SK-N-MC (cell line): ENCODE measurements at regions not wholly inside any gene's neighbourhood (a gene's known extent, or its start where the extent isn't known, plus 50 kb on each side); places are given as distances from the start of the nearest gene placed in this dataset.

Experiments
- EZH2 ChIP-seq: fragments of 200-600 bp; sonication (generic); IDR thresholded peaks from one replicate; pipeline ENCODE4 v1.6.1; 2017; ENCODE audit warnings: antibody characterized with exemption
- POLR2AphosphoS5 ChIP-seq: IDR thresholded peaks from 2 replicates; pipeline ENCODE4 v1.6.1; 2012; ENCODE audit warnings: mild to moderate bottlenecking, low read depth, low read length, borderline replicate concordance

GRCh38 chr3:193915099-193915498 is 220.8 kb upstream of the HES1 start:
- TF ChIP-seq POLR2AphosphoS5 (no peak), EZH2 (no peak)
